C4-2B (cell line): ENCODE measurements at regions not wholly inside any gene's neighbourhood (a gene's known extent, or its start where the extent isn't known, plus 50 kb on each side); places are given as distances from the start of the nearest gene placed in this dataset.

Experiments
- H3K27ac ChIP-seq: fragments of 450-650 bp; 2 replicates; pipeline ENCODE4 v1.5.1; 2017
- ZFX ChIP-seq: fragments of 450-650 bp; IDR thresholded peaks from 2 replicates; pipeline ENCODE4 v1.6.1; 2017
- TF ChIP-seq, protein P1 (sequence below): fragments of 450-650 bp; conservative IDR thresholded peaks from 2 replicates; pipeline ENCODE4 v1.5.1; 2017; ENCODE audit warnings: mild to moderate bottlenecking

DNA sequence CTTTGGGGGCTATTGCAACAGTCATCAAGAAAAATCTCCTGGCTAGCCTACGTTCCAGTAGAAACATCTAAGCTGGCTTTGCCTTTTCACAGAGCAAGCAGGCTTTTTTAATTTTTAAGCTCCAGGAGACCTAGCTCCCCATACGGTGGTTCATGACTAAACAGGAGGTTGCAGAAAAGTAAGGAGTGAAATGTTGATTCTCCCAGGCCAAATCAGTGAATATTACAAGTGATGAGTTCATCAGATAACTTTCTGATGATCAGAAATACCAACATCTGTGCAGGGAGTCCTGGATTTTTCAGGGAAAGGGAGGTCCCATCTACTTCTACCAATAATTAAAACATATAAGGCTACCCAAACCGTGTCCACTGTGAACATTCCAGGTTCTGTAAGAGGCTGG lies 477.3 kb upstream of the CELF2 start:
- no peak overlapping the region for H3K27ac ChIP-seq
- no peak for TF ChIP-seq ZFX
- TF ChIP-seq, protein P1, sequence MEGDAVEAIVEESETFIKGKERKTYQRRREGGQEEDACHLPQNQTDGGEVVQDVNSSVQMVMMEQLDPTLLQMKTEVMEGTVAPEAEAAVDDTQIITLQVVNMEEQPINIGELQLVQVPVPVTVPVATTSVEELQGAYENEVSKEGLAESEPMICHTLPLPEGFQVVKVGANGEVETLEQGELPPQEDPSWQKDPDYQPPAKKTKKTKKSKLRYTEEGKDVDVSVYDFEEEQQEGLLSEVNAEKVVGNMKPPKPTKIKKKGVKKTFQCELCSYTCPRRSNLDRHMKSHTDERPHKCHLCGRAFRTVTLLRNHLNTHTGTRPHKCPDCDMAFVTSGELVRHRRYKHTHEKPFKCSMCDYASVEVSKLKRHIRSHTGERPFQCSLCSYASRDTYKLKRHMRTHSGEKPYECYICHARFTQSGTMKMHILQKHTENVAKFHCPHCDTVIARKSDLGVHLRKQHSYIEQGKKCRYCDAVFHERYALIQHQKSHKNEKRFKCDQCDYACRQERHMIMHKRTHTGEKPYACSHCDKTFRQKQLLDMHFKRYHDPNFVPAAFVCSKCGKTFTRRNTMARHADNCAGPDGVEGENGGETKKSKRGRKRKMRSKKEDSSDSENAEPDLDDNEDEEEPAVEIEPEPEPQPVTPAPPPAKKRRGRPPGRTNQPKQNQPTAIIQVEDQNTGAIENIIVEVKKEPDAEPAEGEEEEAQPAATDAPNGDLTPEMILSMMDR = no peak

DNA sequence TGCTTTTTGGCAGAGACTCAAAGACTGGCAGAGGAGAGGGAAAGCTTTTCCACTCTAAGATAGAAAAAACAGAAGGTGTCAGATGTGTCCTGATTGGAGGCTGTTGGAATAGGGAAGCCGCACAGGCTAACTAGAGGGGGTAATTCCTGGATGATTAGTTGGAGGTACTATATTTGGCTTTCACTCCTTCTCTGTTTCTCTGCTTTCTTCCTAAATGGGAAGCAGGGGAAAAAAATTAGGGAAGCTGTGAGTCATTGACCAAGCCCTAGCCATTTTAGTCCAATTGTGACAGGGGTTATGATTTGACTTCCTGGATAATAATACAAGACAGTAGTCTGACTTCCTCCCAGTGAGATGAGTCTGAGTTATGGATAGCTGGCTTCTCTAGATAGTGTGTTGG lies 475.2 kb upstream of the CELF2 start:
- no peak overlapping the region for H3K27ac ChIP-seq
- TF ChIP-seq, protein P1 = no peak
- no peak for TF ChIP-seq ZFX

DNA sequence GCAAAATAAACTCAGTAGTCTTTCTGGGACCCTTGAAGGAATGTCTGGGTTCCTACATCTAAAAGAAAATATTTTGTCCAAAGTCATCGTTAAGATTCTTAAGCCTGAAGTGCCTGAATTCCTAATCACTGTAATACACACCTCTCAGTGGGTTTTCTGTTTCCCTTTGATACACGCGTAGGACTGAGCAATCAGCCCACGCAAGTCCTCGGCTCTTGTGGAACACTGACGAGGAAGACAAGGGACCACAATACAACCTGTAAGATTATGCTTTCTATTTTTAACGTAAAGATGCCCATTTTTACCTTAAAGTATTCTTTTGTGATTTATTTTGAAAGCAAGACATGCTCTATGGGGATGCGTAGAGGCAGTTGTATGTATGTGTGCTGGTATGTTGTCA lies 472.8 kb upstream of the CELF2 start:
- no peak for TF ChIP-seq ZFX
- TF ChIP-seq, protein P1 = no peak
- no peak overlapping the region for H3K27ac ChIP-seq

DNA sequence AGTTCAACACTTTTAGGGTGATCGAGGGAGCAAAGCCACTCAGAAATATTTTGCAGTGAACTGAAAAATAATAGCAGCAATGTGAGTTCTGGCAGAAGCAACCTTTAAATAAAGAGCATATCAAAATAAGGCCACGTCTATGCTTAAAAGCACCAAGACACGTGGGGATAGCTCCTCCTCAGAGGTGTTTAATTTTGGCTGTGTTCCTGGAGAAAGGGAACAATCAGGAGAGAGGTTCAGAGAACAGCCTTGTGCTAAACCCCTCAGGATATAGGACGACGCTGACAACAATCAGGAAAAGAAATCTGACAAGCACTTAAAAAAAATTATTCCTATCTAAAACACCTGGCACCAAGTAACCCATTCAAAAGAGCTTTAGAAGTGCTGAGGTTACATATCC lies 471.9 kb upstream of the CELF2 start:
- no peak overlapping the region for H3K27ac ChIP-seq
- TF ChIP-seq ZFX = no peak

DNA sequence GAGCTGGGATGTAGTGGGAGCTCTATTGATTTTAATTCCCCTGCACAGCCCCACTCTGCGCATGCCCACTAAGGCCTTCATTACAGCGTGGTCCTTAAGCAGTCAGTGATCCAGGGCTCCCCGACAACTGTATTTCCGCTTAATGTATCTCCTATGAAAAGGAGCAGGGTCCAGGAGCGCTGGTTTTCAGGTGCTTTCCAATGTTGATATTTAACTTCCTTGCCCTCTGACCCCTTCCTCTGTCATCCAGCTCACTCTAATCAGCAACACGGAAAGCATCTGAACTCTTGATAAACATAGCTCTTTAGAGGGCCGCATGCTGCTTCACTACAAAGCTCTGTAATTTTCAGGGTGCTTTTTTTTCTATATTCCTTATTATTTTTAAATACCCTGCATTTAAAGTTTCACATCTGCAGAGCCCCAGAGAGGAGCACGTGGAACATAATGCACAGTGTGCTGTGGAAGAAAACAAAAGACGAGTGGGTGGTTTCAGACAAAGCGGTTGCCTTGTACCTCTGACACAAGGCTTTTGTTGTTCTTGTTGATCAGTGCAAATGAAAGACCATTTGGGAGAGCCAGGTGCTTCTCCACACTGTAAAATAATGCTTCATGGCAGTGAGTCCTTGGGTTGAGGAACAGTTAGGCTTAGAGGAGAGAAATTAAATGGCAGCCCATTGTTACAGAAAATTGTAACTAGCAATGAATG lies 465.9 kb upstream of the CELF2 start:
- H3K27ac ChIP-seq = no peak overlapping the region
- no peak for TF ChIP-seq ZFX
- TF ChIP-seq, protein P1 = no peak

DNA sequence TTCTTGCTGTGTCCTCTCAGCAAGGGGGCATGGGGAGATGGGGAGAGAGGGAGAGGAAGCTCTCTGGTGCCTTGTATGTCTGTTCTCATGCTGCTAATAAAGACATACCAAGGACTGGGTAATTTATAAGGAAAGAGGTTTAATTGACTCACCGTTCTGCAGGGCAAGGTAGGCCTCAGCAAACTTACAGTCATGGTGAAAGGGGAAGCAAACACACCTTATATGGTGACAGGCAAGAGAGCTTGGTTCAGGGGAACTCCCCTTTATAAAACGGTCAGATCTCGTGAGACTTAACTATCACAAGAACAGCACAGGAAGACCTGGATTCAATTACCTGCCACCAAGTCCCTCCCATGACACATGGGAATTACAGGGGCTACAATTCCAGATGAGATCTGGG lies 464.7 kb upstream of the CELF2 start:
- TF ChIP-seq, protein P1 = no peak
- TF ChIP-seq ZFX = no peak
- H3K27ac ChIP-seq = no peak overlapping the region

DNA sequence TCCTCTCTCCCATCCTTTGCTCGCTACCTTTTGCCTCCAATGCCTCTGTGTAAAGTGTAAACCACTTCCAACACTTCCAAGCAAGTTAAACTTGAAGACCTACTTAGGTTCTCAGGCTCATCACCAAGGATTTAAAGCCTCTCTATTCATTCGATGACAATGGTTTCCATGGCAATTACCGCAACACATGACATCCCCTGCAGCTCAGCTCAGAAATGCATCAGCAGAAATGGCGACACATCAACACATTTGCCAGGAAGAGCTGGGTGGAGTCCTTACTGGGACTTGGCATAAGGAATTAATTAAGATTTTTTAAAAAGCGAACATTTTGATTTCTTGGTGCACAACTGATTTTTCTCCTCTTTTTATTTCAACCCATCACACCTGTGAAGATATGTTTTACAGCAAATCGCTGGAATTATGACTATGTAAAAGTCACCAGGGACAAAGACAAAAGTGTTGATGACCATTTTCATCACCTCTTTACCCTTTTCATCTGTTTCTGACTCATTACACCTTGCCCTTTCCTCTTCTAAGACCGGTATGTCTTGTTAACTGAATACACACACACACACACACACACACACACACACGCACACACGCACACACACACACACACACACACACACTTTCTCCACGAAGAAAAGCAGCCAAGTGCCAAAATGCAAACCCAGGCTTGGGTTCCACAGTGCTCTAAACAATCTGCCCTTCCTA lies 453.4 kb upstream of the CELF2 start:
- TF ChIP-seq, protein P1 = no peak
- TF ChIP-seq ZFX = no peak
- H3K27ac ChIP-seq = no peak overlapping the region
